ENCODE measurements at regions not wholly inside any gene's neighbourhood (a gene's known extent, or its start where the extent isn't known, plus 50 kb on each side); places are given as distances from the start of the nearest gene placed in this dataset.

DNA sequence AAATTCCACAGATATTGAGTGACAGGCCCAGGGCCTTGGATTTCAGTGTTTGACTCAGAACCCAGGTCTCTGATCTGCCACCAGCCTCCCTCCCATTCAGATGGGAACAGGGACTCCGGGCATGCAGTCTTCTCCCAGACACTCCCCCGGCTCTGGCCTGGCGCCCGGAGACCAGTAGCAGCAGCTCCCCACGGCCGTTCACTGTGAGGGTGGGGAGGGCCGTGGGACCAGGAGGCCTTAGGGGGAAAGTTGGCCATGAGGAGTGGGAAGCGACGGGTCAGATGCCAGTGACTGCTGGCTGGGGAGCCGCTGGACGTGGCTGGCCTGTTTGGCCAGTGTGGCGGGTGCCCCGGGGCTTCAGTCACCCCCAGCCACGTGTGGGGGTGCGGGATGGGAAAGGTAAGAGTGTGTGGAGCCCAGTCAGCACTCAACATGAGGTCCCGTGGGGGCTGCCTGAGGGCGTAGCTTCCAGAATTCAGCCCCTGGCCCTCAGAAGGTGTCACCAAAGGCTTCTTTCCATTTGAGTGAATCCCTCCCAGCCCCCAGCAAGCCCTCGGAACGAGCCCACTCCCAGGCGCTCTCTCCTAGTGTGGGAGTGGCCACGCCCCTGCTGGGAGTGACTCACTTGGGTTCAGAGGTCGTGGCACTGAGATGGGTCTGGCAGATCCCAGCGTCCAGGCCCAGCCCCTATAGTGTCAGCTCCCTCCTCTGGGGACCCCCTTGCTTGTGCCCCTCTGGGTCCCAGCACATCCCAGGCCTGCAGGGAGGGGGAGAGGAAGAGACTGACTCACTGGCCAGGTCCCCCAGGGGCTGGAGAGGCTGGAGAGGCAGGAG is 309.4 kb downstream of the SEC14L1 start:
- in situ Hi-C loops (cut with MboI) (no loop called here), intact Hi-C loops (cut with micrococcal nuclease) (no loop called here)
- POLR2A ChIA-PET = interaction anchor here (0.5 to 3.0 kb wide), 5 partner anchors 10 to 1025 kb away, joined by 3 to 11 read pairs (median 5); no protein-coding TSS in a partner anchor
- Histone ChIP-seq H3K79me2 (ENCODE audit: control insufficient read depth, insufficient read depth, low read length) (peaks cover 92% of the 10 kb centered on the region), H3K4me2 (ENCODE audit: insufficient read depth, low read length) (peak overlapping the region; percentile 78), H2AFZ (ENCODE audit: low read depth, low read length) (peak overlapping the region; percentile 51), H3K9me1 (ENCODE audit: control insufficient read depth, insufficient read depth, low read length) (peaks cover 3% of the 10 kb centered on the region), H3K27me3 (ENCODE audit: control insufficient read depth in 2 of 2, insufficient read depth in 2 of 2, low read length in 2 of 2) (no peaks in the 10 kb centered on the region), H3K9me3 (replicated peaks; ENCODE audit: control insufficient read depth, insufficient read depth, low read depth, low read length) (no peaks in the 10 kb centered on the region), H3K36me3 (ENCODE audit: control insufficient read depth, insufficient read depth, low read length) (no peaks in the 10 kb centered on the region), H3K9ac (ENCODE audit: insufficient read depth in 1 of 2, low read depth in 2 of 2, low read length in 2 of 2) (peak overlapping the region; percentile 57 to 92), H3K4me1 (replicated peaks in 1 of 2; ENCODE audit: control insufficient read depth in 2 of 2, insufficient read depth in 2 of 2, low read length in 2 of 2) (peaks cover 66 to 77% of the 10 kb centered on the region in 2 experiments), H3K27ac (ENCODE audit: extremely low read depth, low read depth, low read length) (peak overlapping the region; percentile 71; the same call in 2 of the 3 replicates), H4K20me1 (replicated peaks; ENCODE audit: control insufficient read depth, insufficient read depth, low read length) (peaks cover 14% of the 10 kb centered on the region), H3K4me3 (peak overlapping the region; percentile 41)
- BruUV-seq (replicated peaks) = no TSS peak
- CTCF ChIA-PET (ENCODE audit: low intra/inter-chr PET ratio) = no interaction called here
- 2% methylated on average over 23 of the region's 23 CpGs for WGBS (ENCODE audit: insufficient coverage, low coverage, missing lambda C conversion rate)
- peak; percentile 79 for ATAC-seq
- DNase-seq (ENCODE audit: extremely low read depth in 1 of 4, low spot score in 3 of 4) = peak; percentile 79 to 87 (median 84)
- FAIRE-seq = peak; percentile 77
- TF ChIP-seq TBL1XR1 (IDR thresholded peaks at IDR 0.05; ENCODE audit: low read length in 2 of 2) (0 out of 4 replicates have a peak, but pooled peaks of 1 of the 2 experiments have one; percentile 19), RBM22 (IDR thresholded peaks at IDR 0.05; ENCODE audit: low read depth, low read length, poor library complexity, severe bottlenecking) (peak; percentile 51), SREBF1 (IDR thresholded peaks at IDR 0.05; ENCODE audit: borderline replicate concordance, low read depth, low read length) (no peak), SMARCE1 (IDR thresholded peaks at IDR 0.05) (peak; percentile 26; the same call in 1 of the 2 replicates), ZKSCAN8 (CRISPR knock-in tag; IDR thresholded peaks at IDR 0.05) (no peak), TCF7 (IDR thresholded peaks at IDR 0.05; ENCODE audit: borderline replicate concordance) (0 out of 2 replicates have a peak, but pooled peaks have one; percentile 20), NFIC (IDR thresholded peaks at IDR 0.05) (peak; percentile 80), ZNF408 (CRISPR knock-in tag; IDR thresholded peaks at IDR 0.05; ENCODE audit: low read depth) (no peak), EWSR1 (IDR thresholded peaks at IDR 0.05; ENCODE audit: borderline replicate concordance, low read depth, partially characterized antibody) (no peak), JUN (IDR thresholded peaks at IDR 0.05; ENCODE audit: borderline replicate concordance, low read depth, low read length) (peak; percentile 78; the same call in 1 of the 2 replicates), JUN (CRISPR knock-in tag; IDR thresholded peaks at IDR 0.05; ENCODE audit: borderline replicate concordance) (no peak), RBBP5 (IDR thresholded peaks at IDR 0.05; ENCODE audit: borderline replicate concordance, insufficient read depth, low read length, poor library complexity, severe bottlenecking) (peak; percentile 67), MAZ (CRISPR knock-in tag; conservative IDR thresholded peaks at IDR 0.05 in 1 of 2, IDR thresholded peaks at IDR 0.05 in 1 of 2) (peak in 1 of 2 experiments; percentile 51; a peak in 2 of 4 replicates)
- TF ChIP-seq, protein P1, sequence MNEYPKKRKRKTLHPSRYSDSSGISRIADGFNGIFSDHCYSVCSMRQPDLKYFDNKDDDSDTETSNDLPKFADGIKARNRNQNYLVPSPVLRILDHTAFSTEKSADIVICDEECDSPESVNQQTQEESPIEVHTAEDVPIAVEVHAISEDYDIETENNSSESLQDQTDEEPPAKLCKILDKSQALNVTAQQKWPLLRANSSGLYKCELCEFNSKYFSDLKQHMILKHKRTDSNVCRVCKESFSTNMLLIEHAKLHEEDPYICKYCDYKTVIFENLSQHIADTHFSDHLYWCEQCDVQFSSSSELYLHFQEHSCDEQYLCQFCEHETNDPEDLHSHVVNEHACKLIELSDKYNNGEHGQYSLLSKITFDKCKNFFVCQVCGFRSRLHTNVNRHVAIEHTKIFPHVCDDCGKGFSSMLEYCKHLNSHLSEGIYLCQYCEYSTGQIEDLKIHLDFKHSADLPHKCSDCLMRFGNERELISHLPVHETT (CRISPR knock-in tag; conservative IDR thresholded peaks at IDR 0.05 in 1 of 2, IDR thresholded peaks at IDR 0.05 in 1 of 2) = no peak
- TF ChIP-seq, protein P2, sequence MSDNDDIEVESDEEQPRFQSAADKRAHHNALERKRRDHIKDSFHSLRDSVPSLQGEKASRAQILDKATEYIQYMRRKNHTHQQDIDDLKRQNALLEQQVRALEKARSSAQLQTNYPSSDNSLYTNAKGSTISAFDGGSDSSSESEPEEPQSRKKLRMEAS (CRISPR knock-in tag; IDR thresholded peaks at IDR 0.05) = peak; percentile 9; the same call in 1 of the 2 replicates
- TF ChIP-seq, protein P3, sequence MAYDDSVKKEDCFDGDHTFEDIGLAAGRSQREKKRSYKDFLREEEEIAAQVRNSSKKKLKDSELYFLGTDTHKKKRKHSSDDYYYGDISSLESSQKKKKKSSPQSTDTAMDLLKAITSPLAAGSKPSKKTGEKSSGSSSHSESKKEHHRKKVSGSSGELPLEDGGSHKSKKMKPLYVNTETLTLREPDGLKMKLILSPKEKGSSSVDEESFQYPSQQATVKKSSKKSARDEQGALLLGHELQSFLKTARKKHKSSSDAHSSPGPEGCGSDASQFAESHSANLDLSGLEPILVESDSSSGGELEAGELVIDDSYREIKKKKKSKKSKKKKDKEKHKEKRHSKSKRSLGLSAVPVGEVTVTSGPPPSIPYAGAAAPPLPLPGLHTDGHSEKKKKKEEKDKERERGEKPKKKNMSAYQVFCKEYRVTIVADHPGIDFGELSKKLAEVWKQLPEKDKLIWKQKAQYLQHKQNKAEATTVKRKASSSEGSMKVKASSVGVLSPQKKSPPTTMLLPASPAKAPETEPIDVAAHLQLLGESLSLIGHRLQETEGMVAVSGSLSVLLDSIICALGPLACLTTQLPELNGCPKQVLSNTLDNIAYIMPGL (CRISPR knock-in tag; IDR thresholded peaks at IDR 0.05) = no peak
